NCI-H146 treated with DMSO at 0.1 percent for 48 hours (cell line): ENCODE measurements at regions not wholly inside any gene's neighbourhood (a gene's known extent, or its start where the extent isn't known, plus 50 kb on each side); places are given as distances from the start of the nearest gene placed in this dataset.
"Not testable (repeated sequence)": the region's sequence is repeated elsewhere in the genome, so short reads cannot be mapped to it uniquely, and the experiment has no call there.

Experiments used
- DNase-seq: peaks from one replicate; lab custom pipeline; 2025; ENCODE audit not compliant: unreplicated experiment; lab: John Stamatoyannopoulos, UW

DNA sequence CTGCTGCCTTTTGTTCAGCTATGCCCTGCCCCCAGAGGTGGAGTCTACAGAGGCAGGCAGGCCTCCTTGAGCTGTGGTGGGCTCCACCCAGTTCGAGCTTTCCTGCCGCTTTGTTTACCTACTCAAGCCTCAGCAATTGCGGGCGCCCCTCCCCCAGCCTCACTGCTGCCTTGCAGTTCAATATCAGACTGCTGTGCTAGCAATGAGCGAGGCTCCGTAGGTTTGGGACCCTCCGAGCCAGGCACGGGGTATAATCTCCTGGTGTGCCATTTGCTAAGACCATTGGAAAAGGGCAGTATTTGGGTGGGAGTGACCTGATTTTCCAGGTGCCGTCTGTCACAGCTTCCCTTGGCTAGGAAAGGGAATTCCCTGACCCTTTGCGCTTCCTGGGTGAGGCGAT lies 51.9 kb downstream of the DIPK2A start:
- DNase-seq = not testable (repeated sequence)

DNA sequence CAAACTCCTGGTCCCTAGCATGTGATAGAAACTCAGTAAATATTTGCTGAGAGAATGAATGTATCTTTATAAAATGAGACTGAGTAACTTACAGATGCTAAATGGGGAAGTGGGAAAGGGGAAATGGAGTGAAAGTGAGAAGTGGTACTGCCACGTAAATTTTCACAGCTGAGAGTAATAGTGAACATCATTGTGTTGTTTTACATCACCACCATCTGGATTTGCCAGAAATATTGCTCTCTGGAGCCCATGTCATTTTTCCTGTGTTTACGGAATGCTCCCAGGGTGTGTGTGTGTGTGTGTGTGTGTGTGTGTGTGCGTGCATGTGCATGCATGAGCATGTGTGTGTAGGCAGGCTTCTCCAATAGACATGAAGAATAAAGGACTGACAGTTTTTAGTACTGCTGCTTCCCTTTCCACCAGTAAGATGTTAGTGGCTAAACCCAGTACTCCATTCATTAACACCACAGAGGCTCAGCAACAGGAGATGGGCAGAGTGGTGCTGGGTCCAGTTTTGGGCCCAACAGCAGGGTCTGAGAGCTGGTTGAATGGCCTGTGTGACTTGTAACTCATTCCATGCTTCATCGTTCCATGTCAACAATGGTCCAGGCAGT lies 57.3 kb downstream of the DIPK2A start:
- no peak for DNase-seq

DNA sequence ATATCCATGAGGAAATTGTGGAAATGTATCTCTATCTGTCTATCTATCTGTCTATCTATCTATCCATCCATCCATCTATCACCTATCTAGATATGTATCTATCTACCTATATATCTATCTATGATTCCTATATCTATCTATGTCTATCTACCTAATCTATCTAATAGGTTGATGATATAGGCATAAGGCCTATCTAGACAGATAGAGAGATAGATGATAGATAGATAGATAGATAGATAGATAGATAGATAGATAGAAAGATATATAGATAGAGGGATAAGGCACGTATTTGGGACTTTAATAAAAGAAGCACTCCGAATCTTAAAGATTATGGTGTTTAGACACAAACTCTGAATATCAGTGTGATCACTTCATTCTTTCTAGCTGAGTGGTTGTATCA lies 58.1 kb downstream of the DIPK2A start:
- DNase-seq = no peak

DNA sequence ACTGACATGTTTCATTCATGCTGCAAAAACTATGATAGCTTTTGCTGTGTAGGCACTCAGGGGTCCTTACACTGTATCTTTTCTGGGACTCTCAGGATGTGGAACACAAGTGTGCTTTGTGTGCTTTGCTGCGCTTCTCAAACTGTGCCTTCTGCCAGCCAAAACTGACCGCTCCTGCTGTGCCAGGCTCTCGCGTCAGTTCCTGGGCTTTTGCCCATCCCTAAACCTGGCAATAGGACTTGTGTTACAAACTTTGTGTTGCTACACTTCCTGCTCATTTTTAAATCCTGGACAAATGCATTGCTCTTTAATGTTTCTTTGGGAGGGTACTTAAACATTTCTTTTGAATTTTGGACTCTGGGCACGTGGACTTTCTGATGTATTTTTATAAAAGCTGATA lies 60.3 kb downstream of the DIPK2A start:
- DNase-seq = no peak

DNA sequence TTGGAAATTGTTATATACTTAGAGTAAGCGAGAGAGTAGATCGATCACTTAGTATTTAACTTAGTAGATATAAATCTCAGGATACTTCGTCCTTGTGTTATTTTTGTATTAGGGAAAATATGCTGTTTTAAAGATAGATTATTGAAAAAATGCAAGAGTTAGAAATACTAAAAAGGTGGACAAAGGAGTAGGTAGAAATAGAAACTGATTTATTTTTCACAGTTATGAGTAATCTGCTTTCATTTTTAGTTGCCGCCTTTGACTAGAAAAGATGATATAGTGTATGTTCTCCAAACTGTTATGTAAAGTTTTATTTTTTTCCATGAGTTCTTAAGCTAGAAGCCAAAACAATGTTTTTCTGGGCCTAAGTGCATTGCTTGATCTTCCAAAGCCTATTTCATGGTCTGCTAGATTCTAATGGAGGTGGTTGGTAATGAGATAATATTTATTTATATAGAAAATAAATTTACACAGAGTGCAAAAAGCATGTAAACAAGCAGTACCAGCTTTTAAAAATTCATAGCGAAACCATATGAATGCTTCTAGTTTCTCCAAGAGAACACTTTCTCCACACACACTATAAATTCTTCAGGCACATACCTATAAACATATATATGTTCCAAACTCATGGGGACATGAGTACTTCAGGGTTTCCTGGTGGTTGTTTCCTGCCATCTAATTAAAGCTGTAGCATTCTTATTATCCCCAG lies 61.1 kb downstream of the DIPK2A start:
- DNase-seq = no peak

DNA sequence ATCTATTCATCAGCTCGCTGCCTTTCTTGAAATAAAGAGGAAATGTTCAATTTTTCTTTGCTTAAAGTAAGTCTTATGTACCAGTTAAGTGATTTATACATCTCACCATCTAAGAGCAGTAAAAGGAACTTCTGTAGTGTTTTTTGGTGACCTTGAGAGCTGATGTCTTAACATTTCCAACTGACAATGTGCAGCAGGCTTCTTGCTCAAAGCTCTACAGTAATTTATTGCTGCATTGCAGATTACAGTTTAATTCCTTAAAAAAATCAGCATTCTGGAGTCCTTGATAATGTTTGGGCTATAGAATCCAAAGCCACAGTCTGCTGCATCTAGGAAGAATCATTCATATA lies 61.6 kb downstream of the DIPK2A start:
- no peak for DNase-seq

- DNase-seq = no peak
Observed at GRCh38 chr3:144033863-144034262, 62.2 kb downstream of the DIPK2A start.

DNA sequence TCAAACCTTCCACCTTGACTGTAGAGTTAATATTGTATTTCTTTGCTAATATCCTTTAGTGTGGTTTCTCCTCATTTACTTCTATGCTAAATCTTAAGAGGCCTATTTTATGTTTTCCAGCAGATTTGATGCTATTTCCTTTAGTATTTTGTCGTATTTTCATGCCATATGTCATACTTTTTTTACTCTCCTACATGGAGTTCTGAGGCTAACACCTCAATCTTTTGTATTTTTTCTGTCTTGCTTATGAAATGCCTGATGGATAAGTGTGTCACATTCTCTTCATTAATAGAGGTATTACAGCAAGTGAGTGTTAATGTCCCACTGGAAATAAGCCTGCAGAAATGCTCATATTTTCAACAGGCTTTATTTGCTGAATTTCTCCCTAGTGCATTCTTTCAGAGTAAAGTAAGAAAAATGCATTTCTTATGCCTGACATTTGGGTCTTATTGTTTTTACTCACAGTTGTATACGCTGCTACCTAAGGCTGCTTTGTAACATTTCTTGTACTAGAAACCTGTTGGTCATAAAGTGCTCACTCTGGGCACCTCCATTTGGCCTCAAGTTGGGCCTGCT lies 63.2 kb downstream of the DIPK2A start:
- DNase-seq = no peak

DNA sequence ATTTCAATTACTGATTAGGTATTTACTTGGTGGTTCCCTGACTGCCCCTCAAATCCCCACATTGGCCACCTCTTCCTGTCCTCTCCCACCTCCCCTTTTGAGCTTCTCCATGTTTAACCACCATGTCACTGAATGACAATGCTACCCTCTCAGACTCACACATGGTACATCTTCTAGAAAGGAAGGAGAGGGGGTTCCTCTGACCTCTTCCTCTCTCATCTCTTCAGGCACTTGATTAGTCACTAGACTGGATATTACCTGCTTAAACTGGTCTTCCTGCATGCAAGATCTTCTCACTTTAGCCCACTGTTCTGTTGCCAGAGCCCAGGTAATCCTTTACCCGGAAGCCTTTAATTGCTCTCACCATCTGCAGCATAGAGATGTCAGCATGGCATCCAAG lies 64.9 kb downstream of the DIPK2A start:
- no peak for DNase-seq

- DNase-seq = no peak
Observed at GRCh38 chr3:144039661-144040060, 68.0 kb downstream of the DIPK2A start.

GRCh38 chr3:144041960-144042556 lies 70.4 kb downstream of the DIPK2A start:
- DNase-seq = no peak

- no peak for DNase-seq
Observed at GRCh38 chr3:144045766-144046165, 74.1 kb downstream of the DIPK2A start.

DNA sequence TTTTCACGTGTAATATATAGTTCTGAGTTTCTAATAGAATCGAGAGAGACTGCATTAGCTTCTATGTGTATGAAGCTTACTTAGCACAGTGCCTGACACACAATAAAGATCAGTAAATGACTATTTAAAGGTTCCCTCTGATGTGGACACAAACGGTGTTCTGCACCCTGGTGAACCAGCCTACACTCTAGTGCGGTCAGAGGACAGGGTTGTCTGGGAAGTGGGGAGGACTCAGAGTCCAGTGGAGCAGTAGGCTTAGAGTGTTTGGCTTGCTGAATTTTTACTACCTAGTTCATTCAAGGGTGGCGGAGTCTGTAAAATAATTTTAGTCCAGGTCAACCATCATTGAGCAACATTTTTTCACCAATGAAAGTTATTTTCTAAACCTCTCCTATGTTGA lies 77.8 kb downstream of the DIPK2A start:
- DNase-seq = no peak

- DNase-seq = no peak
Observed at GRCh38 chr3:144051211-144051610, 79.6 kb downstream of the DIPK2A start.

GRCh38 chr3:144052275-144052674 lies 80.7 kb downstream of the DIPK2A start:
- DNase-seq = no peak

DNA sequence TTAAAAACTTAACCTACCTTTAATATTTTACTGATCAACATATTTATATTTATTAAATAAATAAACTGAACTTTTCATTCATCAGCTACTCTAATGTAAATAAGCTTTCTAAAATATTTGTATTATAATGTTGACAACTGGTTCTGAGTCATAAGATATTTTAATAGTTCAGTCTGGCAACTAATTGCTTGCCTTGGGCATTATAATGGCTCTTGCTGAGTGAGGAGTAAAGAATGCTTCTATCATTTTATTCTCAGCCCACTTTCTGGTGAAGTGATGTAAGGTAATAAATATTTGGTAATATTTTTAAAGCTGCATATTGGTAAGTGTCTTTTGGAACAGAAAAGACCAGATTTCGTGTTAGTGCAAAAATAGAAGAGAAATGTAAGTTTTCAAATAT lies 81.5 kb downstream of the DIPK2A start:
- DNase-seq = peak; percentile 37

DNA sequence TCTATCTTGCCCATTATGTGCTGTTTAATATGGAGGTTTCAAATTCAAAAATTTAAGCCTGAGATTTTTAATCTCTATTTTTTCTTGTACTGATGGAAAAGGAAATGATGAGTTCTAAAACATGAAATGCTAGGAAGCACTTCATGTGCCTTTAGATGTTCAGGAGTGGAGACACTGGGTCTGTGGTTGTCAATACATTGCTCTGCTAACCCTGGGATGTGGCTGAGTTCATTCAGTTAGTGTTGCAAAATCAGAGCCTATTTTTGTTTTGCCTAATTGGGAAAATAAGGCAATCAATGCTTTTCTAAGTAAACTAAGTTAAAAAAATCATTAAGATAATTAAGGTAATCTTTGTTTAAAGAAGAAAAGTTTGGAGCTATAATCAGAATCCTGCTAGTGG lies 83.1 kb downstream of the DIPK2A start:
- DNase-seq = no peak

GRCh38 chr3:144055604-144056003 lies 84.0 kb downstream of the DIPK2A start:
- no peak for DNase-seq

GRCh38 chr3:144058713-144059112 lies 87.1 kb downstream of the DIPK2A start:
- DNase-seq = no peak

DNA sequence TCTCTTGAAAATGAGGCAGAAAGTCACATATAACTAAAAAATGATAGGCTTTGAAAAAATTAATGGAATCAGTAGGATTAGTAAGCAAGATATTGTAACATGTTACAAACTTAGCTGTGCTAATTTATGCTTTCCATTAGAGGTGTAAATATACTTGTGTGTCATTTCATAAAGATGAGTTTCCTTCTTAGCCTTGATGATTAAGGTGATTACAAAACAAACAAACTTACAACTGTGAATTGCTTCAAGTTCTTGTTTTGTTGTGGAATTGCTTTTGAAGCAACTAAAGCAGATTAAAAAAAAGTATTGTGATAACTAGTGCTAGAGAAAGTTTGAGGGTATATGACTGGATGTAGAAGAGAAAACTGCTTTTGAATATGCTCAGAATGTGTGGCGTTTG lies 87.9 kb downstream of the DIPK2A start:
- no peak for DNase-seq

- DNase-seq = no peak
Observed at GRCh38 chr3:144060881-144061280, 89.3 kb downstream of the DIPK2A start.

DNA sequence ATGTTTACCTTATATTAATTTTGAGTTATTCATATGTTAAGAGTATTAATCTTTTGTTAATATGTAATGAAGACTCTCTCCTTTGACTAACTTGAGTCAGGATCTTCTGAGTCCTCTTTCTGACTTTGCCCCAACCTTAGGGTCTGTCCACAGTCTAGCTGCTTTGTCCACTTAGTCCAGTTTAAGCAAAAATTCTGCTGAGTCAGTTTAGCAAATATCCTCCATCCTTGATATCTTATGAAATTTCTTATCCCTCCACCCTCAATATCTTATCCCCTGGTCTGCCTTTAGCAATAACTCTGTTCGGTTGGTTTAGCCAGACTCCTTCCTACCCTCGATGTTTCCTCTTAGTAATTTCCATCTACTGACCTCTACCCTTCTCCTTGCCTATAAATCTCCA lies 91.7 kb downstream of the DIPK2A start:
- no peak for DNase-seq
